ENCODE measurements at regions not wholly inside any gene's neighbourhood (a gene's known extent, or its start where the extent isn't known, plus 50 kb on each side); places are given as distances from the start of the nearest gene placed in this dataset.

DNA sequence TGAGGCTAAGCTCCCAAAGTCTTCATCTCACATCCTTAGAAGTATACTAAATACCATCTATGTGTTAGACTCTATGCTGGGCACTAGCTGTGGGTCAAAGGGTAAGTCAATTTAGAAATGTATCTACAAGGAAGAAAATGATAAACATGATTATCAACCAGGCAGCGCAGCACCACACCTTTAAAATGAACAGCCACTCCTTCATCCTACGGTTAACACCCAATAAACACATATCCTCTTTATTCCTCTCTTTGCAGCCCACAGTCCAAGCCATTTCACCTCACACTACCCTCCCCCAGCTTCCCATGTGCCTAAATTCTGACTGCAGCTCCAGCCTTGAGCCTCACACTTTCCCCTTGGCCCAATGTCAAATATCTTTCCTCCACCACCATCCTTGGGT, 362.6 kb downstream of the FGFR2 start:
- H3K9ac ChIP-seq (ENCODE audit: low read length), result no peak overlapping the region
- H3F3A ChIP-seq (ENCODE audit: insufficient read depth, low read length), result no peaks in the 10 kb centered on the region
- TF ChIP-seq, protein P1, sequence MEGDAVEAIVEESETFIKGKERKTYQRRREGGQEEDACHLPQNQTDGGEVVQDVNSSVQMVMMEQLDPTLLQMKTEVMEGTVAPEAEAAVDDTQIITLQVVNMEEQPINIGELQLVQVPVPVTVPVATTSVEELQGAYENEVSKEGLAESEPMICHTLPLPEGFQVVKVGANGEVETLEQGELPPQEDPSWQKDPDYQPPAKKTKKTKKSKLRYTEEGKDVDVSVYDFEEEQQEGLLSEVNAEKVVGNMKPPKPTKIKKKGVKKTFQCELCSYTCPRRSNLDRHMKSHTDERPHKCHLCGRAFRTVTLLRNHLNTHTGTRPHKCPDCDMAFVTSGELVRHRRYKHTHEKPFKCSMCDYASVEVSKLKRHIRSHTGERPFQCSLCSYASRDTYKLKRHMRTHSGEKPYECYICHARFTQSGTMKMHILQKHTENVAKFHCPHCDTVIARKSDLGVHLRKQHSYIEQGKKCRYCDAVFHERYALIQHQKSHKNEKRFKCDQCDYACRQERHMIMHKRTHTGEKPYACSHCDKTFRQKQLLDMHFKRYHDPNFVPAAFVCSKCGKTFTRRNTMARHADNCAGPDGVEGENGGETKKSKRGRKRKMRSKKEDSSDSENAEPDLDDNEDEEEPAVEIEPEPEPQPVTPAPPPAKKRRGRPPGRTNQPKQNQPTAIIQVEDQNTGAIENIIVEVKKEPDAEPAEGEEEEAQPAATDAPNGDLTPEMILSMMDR (IDR thresholded peaks at IDR 0.05; ENCODE audit: low read length), result no peak
- TF ChIP-seq EZH2 (IDR thresholded peaks at IDR 0.05; ENCODE audit: borderline replicate concordance, low read length), result no peak
- H3K27me3 ChIP-seq (ENCODE audit: insufficient read depth, low read length), result no peaks in the 10 kb centered on the region; the same call in 1 of the 2 replicates
- H3K9me3 ChIP-seq (ENCODE audit: low read length), result peaks cover 5% of the 10 kb centered on the region; the same call in 1 of the 2 replicates
- no peak overlapping the region for H3K4me2 ChIP-seq (ENCODE audit: low read length)
- no peak overlapping the region for H3K4me3 ChIP-seq (ENCODE audit: low read depth, low read length, poor library complexity, severe bottlenecking)
- no peaks in the 10 kb centered on the region for H3K36me3 ChIP-seq (ENCODE audit: insufficient read depth, low read length)
- H2AFZ ChIP-seq (ENCODE audit: low read length), result no peak overlapping the region
- H3K9me2 ChIP-seq (ENCODE audit: low read depth, low read length), result no peaks in the 10 kb centered on the region
- H3K79me2 ChIP-seq (ENCODE audit: insufficient read depth, low read length), result no peaks in the 10 kb centered on the region
- no peak overlapping the region for H3K27ac ChIP-seq (ENCODE audit: low read depth, low read length, poor library complexity, severe bottlenecking)
- no peaks in the 10 kb centered on the region for H4K20me1 ChIP-seq (ENCODE audit: insufficient read depth, low read length)
- H3K4me1 ChIP-seq (ENCODE audit: insufficient read depth, low read length, severe bottlenecking), result no peaks in the 10 kb centered on the region

DNA sequence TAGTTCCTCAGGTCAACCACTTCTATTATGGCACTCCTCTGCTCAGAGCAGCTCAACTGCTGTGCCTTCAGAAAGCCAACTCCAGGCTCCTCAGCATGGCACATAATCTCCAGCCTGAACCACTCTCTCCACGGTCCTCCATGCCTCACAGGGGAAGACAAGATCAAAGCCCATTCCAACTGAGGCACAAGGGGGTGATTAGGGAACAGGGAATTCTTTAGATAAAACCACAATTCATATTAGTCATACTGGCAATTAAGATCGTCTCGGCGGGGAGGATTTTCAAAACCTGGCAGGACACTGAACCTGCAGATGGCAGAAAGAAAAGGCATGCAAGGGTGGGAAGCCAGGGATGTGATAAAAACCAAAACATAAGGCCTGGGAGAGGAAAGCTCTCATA, 361.6 kb downstream of the FGFR2 start:
- Histone ChIP-seq H3F3A (ENCODE audit: insufficient read depth, low read length) (no peaks in the 10 kb centered on the region), H3K9me3 (ENCODE audit: low read length) (peaks cover 5% of the 10 kb centered on the region; the same call in 1 of the 2 replicates), H3K9me2 (ENCODE audit: low read depth, low read length) (no peaks in the 10 kb centered on the region), H3K79me2 (ENCODE audit: insufficient read depth, low read length) (no peaks in the 10 kb centered on the region), H4K20me1 (ENCODE audit: insufficient read depth, low read length) (no peaks in the 10 kb centered on the region), H3K9ac (ENCODE audit: low read length) (no peak overlapping the region), H3K27ac (ENCODE audit: low read depth, low read length, poor library complexity, severe bottlenecking) (no peak overlapping the region), H3K27me3 (ENCODE audit: insufficient read depth, low read length) (no peaks in the 10 kb centered on the region; the same call in 1 of the 2 replicates), H3K4me3 (ENCODE audit: low read depth, low read length, poor library complexity, severe bottlenecking) (no peak overlapping the region), H3K4me2 (ENCODE audit: low read length) (no peak overlapping the region), H3K4me1 (ENCODE audit: insufficient read depth, low read length, severe bottlenecking) (no peaks in the 10 kb centered on the region), H2AFZ (ENCODE audit: low read length) (no peak overlapping the region), H3K36me3 (ENCODE audit: insufficient read depth, low read length) (no peaks in the 10 kb centered on the region)
- TF ChIP-seq EZH2 (IDR thresholded peaks at IDR 0.05; ENCODE audit: borderline replicate concordance, low read length), result no peak
- TF ChIP-seq, protein P1 (IDR thresholded peaks at IDR 0.05; ENCODE audit: low read length), result no peak

DNA sequence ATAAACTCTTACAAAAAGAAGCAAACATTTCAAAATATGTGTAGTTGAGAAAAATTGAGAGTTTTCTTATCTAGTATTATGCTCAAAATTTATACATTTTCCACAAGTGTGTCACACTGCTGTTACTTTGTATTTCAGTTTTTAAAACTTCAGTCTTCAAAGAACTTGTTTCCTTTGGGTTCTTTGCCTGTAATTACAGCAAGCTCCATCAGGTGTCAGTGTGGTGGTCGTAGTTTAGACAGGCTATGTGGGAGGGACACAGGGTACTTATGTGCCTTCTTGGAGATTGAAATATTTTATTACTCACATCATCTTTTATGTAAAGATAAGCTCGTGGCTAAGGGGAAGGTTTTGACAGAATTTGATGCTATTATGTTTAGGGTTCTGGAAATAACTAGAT, 360.5 kb downstream of the FGFR2 start:
- Histone ChIP-seq H3K79me2 (ENCODE audit: insufficient read depth, low read length) (no peaks in the 10 kb centered on the region), H3K4me1 (ENCODE audit: insufficient read depth, low read length, severe bottlenecking) (no peaks in the 10 kb centered on the region)
- TF ChIP-seq EZH2 (IDR thresholded peaks at IDR 0.05; ENCODE audit: borderline replicate concordance, low read length), result no peak
- TF ChIP-seq, protein P1 (IDR thresholded peaks at IDR 0.05; ENCODE audit: low read length), result peak; percentile 26; the same call in 1 of the 2 replicates

More for the DNA sequence above, 360.5 kb downstream of the FGFR2 start:
- no peak overlapping the region for H3K27ac ChIP-seq (ENCODE audit: low read depth, low read length, poor library complexity, severe bottlenecking)
- peaks cover 5% of the 10 kb centered on the region; the same call in 1 of the 2 replicates for H3K9me3 ChIP-seq (ENCODE audit: low read length)
- no peaks in the 10 kb centered on the region for H3K36me3 ChIP-seq (ENCODE audit: insufficient read depth, low read length)
- H3K27me3 ChIP-seq (ENCODE audit: insufficient read depth, low read length), result no peaks in the 10 kb centered on the region; the same call in 1 of the 2 replicates
- no peaks in the 10 kb centered on the region for H4K20me1 ChIP-seq (ENCODE audit: insufficient read depth, low read length)
- no peaks in the 10 kb centered on the region for H3F3A ChIP-seq (ENCODE audit: insufficient read depth, low read length)
- H2AFZ ChIP-seq (ENCODE audit: low read length), result no peak overlapping the region
- no peaks in the 10 kb centered on the region for H3K9me2 ChIP-seq (ENCODE audit: low read depth, low read length)
- H3K4me2 ChIP-seq (ENCODE audit: low read length), result no peak overlapping the region
- no peak overlapping the region for H3K4me3 ChIP-seq (ENCODE audit: low read depth, low read length, poor library complexity, severe bottlenecking)
- H3K9ac ChIP-seq (ENCODE audit: low read length), result no peak overlapping the region
